Dedifferentiated amniotic fluid mesenchymal stem cell (primary cell): ENCODE measurements at regions not wholly inside any gene's neighbourhood (a gene's known extent, or its start where the extent isn't known, plus 50 kb on each side); places are given as distances from the start of the nearest gene placed in this dataset.
"Not testable (repeated sequence)": the region's sequence is repeated elsewhere in the genome, so short reads cannot be mapped to it uniquely, and the experiment has no call there.

ENCODE experiments used
- DNase-seq: peaks from one replicate; pipeline ENCODE4 v3.0.0-alpha.2; 2016; ENCODE audit errors: extremely low spot score

GRCh38 chr12:86600664-86601231 is 344.6 kb upstream of the MGAT4C start:
- DNase-seq = no peak

- no peak for DNase-seq
Observed at GRCh38 chr12:86597431-86597830, 341.2 kb upstream of the MGAT4C start.

GRCh38 chr12:86590296-86590695 is 334.1 kb upstream of the MGAT4C start:
- no peak for DNase-seq

DNA sequence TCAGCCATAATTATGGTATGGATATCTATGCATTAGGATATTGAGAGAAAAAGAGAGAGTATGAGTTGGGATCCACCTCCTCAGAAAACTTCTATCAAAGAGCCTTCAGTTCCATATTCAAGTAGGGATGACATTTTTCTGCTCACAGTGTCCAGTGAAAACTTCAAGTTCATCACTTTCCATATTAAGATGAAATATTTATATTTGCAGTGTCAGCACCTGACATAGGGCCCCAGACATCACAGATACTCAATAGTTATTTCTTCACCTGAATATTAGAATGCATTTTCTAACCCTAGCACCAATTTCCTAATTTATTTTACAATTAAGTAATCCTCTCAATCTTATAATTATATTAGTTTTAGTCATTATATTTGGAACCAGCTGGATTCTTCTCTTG is 318.0 kb upstream of the MGAT4C start:
- DNase-seq = no peak

DNA sequence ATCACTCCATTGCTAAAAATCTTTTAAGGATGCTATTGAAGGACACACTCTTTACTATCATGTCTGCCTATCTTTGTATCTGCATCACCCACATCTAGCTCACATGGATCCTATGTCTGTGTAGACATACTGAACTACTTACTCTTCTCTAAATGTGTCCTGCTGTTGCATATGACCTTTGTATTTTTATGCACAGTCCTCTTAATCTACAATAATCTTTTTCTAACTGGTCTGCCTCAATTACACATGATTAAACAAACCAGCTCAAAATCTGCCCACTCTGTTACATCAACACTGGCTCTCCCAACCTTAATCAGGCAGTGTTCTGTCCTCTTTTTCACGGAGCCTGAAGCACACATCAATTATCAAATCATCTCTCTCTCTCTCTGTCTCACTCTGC is 316.3 kb upstream of the MGAT4C start:
- no peak for DNase-seq

DNA sequence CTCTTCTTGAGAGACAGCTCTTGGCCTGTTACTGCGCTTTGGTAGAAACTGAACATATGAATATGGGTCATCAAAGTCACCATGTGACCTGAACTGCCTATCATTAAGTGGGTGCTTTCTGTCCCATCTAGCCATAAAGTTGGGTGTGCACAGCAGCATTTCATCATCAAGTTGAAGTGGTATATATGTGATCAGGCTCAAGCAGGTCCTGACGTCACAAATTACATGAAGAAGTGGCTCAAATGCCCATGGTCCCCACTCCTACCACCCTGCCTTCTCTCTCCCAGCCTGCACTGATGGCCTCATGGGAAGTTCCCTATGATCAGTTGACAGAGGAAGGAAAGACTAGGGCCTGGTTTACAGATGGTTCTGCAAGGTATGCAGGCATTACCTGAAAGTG is 308.8 kb upstream of the MGAT4C start:
- no peak for DNase-seq

DNA sequence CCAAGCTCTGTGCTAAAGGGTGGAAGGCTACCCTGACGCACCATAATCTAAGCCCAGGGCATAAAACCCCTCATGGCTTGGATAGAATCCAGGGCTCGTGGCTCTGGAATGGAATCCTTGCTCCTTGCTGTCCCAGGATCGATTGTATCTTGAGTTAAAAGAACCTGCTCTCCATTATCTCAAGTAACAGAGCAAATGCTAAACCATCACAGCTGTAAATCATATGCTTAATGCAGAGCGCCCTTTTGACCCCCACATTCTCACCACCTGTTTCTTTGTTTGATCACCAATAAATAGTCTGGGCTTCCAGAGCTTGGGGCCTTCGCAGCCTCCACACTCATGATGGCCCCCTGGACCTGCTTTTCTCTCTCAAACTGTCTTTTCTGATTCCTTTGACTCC is 299.3 kb upstream of the MGAT4C start:
- not testable (repeated sequence) for DNase-seq

- DNase-seq = no peak
Observed at GRCh38 chr12:86551146-86551571, 295.0 kb upstream of the MGAT4C start.

GRCh38 chr12:86550218-86551145 is 294.3 kb upstream of the MGAT4C start:
- DNase-seq = no peak

DNA sequence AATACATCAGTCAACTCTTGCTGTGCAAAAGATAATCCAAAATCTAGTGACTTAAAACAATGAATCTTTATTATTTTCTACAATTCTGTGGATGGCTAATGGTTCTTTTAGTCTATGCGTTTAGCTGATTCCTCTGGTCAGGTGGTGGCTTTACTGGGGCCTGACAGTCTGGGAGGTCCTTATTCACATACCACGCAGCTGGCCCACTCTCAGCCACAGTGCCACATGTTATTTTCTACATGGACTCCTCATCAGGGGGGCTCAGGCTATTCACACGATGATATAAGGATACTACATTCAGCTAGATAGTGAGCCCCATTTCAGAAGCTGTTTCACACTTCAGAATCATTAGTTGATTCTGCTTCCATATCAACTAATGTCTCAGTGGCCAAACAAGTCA is 287.5 kb upstream of the MGAT4C start:
- no peak for DNase-seq

DNA sequence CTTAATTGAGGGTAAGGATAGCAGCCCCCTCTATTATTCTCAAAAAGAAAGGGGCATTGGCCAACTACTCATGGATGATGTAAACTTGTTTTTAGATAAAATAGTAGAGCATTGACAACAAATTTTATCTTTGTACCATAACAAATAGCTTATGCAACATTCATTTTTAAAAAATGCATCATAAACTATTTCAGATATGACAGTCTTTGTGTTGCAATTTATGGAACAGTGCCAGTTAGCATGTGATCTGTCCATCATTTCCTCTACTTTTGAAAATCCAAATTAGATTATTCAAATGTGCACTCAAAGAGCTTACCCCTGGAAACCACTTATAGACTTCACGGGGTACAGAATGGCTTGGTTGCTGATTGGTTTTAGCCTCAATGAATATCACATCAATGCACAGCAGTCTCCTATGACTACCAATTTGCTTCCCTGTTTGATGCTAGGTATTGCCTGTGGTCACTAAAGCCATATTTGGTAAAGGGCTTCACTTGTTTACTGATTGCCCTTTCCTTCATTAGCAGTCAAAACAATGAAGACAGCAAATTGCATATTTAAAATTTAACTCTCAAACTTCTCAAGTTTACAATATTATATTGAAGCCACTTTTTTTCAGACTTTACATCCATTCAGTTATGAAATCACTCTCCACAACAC is 274.9 kb upstream of the MGAT4C start:
- no peak for DNase-seq

- DNase-seq = no peak
Observed at GRCh38 chr12:86526060-86526595, 269.9 kb upstream of the MGAT4C start.

GRCh38 chr12:86523844-86524243 is 267.7 kb upstream of the MGAT4C start:
- DNase-seq = no peak

DNA sequence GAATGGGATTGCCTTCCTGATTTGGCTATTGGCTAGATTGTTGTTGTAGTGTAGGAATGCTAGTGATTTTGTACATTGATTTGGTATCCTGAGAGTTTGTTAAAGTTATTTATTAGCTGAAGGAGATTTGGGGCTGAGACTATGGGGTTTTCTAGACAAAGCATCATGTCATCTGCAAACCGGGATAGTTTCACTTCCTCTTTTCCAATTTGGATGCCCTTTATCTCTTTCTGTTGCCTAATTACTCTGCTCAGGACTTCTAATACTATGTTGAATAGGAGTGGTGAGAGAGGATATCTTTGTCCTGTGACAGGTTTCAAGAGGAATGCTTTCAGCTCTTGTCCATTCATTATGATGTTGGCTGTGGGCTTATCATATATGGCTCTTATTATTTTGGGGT is 265.7 kb upstream of the MGAT4C start:
- DNase-seq = no peak

DNA sequence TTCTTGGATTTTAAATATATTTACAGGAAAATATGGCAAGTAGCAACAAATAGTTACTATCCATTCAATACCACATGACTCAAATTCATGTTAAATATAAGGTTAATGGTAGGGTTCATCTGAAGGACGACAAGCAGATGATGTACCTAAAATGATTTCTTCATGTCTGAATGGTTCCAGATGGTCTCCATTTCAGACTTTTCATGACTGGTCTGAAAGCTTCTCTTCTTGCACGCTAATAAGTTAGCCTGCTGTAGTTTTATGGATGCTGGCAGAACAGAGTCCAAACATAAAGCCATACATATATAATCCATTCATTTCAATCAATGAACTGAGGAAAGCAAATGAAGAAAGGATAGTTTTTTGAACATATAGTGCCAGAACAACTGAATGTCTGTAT is 257.0 kb upstream of the MGAT4C start:
- DNase-seq = no peak

DNA sequence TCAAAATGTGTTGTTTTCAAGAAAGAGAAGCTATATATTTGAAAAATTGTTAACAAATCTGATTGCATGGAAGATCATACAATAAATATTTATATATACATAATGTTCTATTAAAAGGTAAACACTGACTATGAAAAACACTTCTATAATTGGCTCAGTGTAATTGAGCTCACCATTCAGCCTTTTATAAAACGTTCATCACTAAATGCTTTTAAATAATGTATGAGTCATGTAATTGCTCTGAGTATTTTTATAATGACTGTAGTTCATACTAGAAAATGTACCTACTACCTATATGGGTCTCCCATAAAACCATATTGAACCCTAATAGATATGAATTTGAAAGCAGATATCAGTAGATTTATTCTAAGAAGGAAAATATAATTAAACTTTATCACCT is 240.4 kb upstream of the MGAT4C start:
- DNase-seq = no peak

- DNase-seq = no peak
Observed at GRCh38 chr12:86484473-86484872, 228.3 kb upstream of the MGAT4C start.

DNA sequence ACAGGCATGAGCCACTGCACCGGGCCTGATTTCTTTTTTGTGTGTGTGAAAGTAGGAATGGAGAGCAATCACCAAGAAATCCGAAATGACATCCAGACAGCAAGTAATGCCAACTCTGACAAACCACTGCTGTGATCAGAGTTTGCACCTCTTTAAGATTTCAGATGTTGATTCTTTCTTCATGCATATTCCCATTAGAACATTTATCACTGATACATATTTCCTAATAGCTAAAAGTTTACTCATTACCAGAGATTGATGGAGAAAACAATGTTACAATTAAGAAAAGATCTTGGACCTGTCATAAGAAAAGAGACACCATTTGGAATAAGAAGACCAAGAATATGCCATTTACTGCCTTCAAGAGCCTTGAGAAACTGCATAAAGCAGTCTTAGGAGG is 217.0 kb upstream of the MGAT4C start:
- DNase-seq = no peak

DNA sequence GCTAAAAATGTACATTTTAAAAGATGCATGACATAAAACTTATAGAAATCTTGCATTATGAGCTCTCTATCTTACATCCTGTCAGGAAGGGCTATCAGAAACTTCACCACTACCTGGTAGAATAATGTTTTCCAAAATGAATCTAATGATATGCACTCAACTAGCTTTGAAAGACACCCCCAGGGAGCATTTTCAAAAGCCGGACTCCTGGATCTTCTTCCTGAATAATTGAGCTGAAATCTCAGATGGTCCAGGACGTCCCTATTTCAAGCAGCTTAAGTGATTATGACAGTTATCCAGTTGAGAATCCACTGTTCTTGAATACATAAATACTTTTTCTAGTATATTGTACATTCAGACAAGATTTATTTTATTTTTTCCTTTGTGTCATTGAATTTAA is 200.6 kb upstream of the MGAT4C start:
- DNase-seq = no peak

- DNase-seq = no peak
Observed at GRCh38 chr12:86456241-86456640, 200.1 kb upstream of the MGAT4C start.

- DNase-seq = no peak
Observed at GRCh38 chr12:86445356-86445755, 189.2 kb upstream of the MGAT4C start.

- no peak for DNase-seq
Observed at GRCh38 chr12:86435053-86435452, 178.9 kb upstream of the MGAT4C start.

DNA sequence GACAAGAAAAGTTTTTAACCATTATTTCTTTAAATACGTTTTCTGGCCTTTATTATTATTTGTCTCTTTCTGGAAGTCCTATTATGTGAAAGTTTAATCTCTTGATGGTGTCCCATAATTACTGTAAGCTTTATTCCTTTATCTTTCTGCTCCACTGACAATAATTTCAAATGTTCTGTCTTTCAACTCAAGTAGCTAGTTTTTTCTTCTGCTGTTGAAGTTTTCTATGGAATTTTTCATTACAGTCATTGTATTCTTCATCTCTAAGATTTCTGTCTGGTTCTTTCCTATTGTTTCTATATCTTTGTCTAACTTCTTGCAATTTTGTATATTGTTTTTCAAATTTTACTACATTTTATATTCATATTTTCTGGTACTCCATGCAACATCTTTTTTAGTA is 173.6 kb upstream of the MGAT4C start:
- no peak for DNase-seq
